OCI-M2 (cell line): ENCODE measurements at regions not wholly inside any gene's neighbourhood (a gene's known extent, or its start where the extent isn't known, plus 50 kb on each side); places are given as distances from the start of the nearest gene placed in this dataset.
A peak's percentile ranks its signal among the peaks of the same experiment; 100 is the strongest.
"Not testable (repeated sequence)": the region's sequence is repeated elsewhere in the genome, so short reads cannot be mapped to it uniquely, and the experiment has no call there.

Experiments used
- DNase-seq: peaks from one replicate; lab custom pipeline; 2025; ENCODE audit not compliant: unreplicated experiment; lab: John Stamatoyannopoulos, UW

DNA sequence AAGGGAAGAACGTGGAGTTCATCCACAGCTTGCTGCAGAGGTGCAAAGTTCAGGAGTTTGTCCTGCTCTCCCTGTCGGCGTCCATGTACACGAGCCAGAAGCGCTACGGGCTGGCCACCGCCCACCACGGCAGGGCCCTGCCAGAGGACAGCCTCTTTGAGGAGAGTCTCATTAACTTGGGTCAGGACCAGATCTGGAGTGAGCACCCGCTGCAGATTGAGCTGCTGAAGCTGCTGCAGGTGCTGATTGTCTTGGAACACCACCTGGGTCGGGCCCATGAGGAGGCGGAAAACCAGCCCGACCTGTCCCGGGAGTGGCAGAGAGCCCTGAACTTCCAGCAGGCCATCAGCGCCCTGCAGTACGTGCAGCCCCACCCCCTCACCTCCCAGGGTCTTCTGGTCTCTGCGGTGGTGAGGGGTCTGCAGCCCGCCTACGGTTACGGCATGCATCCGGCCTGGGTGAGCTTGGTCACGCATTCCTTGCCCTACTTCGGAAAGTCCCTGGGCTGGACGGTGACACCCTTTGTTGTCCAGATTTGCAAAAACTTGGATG is 73.8 kb upstream of the MORC3 start:
- no peak for DNase-seq

DNA sequence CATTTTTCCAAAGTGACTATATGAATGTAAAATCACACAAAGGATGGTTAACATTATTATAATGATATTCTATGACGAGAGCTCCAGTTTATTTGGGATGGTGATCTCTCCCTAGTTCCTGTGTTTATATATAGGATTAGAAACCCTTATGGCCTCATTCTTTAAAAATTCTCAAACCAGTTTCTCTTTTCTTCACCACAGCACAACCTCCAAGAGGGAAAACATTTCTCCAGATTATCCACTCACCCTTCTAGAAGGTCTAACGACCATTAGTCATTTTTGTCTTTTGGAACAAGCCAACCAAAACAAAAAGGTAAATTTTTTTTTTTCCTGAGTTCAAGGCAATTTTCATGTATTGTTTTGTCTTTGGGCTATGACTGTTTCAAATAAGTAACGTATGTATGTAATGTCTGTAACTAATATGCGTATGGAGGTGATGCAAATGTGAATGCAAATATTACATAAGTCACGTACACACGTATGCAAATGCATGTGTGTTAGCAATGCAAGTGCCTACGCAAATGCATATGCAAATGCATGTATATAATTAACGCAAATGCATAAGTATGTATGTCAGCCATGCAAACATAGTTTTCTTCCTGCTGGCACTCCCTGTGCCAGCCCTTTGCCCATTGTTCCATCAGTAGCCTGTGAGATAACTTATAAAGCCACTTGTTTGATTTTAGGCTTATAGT is 72.5 kb upstream of the MORC3 start:
- no peak for DNase-seq

DNA sequence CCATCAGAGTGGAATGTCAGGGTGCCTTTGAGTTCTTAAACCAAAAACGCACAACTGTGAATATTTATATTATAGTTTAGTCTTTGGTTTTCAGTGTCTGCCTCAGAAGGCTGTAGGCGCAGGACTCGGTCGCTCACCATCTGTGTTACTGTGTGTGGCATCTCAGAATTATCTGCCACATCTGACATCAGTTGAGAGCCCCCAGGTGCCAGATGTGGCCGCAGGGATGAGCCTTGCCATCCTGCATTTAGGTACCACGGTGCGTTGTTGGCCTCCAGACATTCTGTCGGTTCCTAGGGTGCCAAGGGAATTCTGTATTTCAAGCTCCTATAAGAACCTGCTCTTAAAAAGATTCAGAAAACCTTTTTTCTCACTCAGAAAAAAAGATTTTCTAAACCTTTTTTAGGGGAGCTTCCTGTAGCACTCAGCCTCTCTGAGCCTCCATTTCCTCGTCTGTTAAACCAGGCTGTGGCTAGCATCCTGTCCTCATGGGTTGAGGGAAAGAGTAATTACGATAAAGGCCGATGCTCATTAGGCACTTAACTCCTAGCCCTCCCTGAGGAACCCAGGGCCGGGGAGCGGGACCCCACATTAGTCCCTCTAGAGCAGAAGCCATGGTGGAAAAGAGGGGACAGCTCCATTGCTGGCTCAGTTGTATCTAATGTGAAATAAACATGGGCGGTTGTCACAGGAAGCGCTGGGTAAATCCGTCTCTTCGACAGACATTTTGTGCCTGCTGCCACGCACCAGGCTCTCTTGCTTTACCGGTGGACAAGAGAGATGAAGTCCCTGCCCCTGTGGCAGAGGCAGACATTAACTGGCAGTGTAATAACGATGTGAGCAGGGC is 70.2 kb upstream of the MORC3 start:
- no peak for DNase-seq

DNA sequence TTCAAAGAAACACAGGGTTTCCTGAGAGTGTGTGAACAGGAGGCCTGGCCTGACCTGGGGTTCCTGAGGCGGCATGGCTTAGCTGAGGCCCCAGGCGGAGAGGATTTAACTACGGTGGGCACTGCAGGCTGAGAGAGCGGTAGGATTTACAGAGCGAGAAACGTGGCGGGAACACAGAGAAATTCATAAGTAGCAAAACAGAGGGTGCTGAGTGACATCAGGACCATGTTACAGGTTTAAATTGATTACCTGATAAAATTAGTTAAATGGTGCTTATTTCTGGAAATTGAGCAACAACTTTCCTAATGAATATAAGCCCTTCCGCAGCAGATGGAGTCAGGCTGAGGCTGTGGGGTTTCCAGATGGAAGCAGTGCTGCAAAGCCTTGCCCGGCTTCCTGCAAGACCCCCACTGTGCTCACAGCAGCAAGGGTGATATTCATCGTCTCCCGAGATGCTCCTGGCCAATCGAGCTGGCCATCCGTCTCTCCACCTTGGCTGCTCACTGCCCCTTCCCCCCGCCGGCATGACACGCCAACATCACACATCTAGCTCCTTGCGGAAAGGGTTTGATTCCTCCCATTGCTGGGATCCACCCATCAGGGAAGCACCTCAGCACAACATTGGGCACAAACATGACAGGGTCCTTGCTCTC is 69.4 kb upstream of the MORC3 start:
- DNase-seq = no peak

DNA sequence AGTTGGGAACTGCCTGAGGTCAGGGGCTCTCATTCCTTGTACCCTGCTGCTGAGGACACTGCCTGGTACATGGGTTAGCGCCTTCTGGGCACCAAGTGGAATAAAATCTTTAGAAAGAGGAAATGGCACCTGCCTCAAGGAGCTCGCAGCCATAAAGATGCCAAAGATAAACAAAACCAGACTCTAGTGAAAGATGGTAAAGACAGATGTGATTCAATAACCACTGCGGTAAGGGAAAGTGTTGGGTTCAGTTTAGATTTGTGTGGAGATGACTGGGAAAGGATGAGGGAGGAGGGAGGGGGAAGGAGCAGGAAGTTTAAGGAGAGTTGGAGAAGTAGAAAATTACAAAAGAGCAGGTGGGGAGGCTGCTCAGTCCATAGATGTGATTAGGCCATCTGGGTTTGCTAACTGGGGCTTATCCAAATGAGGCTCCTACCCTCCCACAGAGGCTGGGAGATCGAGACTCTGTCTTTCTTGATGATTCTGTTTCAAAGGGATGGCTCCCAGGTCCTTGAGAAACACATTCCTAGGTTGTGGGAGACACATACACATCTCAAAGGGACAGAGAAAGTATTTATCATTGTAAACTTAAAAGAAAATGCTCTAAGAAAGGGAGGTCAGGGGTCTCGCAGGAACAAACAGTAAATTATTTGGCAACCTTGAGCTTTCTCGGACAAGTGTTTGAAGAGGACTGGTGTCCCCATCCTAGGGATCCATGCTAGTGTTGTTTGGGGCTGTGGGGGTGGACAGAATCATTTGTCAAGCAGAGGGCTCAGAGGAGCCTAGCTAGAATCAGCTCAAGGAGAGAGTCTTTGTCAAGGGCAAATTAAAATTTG is 65.7 kb upstream of the MORC3 start:
- no peak for DNase-seq

DNA sequence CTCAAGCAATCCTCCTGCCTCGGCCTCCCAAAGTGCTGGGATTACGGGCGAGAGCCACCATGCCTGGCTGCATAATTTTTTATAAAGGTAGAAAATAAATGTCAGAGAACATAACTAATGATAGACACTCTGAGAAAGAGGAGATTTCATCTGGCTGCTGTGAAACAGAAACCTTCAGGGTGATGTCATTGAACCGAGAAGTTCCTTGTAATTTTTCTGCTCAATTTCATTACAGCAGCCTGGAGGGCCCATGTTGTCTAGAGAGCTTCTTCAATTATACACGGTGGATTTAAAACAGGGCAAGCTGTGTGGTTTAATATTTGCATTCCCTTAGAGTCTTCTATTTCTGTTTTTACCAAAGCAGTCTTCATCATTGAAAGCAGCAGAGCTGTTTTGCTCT is 64.3 kb upstream of the MORC3 start:
- no peak for DNase-seq

DNA sequence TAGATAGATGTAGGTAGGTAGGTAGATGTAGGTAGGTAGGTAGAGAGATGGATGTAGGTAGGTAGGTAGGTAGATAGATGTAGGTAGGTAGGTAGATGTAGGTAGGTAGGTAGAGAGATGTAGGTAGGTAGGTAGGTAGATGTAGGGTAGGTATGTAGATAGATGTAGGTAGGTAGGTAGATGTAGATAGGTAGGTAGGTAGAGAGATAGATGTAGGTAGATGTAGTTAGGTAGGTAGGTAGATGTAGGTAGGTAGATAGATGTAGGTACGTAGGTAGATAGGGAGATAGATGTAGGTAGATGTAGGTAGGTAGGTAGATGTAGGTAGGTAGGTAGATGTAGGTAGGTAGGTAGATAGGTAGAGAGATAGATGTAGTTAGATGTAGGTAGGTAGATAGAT is 62.3 kb upstream of the MORC3 start:
- no peak for DNase-seq

DNA sequence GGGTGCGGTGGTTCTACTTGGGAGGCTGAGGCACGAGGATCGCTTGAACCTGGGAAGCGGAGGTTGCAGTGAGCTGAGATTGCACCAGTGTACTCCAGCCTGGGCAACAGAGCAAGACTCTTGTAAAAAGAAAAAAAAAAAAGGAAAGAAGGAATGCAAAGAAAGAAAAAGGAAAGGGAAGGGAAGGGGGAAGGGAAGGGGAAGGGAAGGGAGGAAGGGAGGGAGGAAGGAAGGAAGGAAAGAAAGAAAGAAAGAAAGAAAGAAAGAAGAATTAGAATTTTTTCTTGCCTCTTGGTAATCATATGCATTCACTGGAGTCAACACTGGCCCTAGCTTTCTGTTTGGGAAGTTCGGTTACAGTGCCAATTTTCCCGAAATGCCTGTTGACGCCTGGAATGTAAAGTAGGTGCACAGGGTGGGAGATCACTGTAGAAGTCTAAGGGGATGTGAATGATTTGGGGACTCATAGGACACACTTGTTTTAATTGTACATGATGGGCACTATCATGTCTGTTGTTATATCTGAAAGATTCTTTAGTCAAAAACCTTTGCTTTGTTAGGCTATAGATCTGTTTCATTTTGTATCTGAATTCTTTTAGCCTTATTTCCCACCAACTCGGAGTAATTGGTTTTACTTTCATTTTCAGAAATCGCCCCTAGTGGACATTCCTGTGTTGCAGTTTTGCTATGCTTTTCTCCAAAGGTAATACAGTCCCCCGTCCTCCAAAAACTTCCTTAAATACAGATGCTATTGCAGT is 59.8 kb upstream of the MORC3 start:
- peak; percentile 55 for DNase-seq

DNA sequence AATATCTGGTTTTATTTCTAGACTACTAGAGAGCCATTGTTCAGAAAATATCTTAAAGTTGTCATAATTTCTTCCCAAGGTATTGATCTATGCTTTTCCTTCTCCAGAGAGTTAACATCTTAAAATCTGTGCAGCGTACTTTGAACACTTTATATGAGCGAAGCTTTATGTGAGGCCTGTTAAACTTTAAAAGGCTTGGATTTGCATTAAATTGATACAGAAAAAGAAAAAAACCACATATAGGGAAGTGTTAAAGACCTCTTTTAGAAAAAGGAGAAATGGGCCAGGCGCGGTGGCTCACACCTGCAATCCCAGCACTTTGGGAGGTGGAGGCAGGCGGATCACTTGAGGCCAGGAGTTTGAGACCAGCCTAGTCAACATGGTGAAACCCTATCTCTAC is 59.2 kb upstream of the MORC3 start:
- no peak for DNase-seq

DNA sequence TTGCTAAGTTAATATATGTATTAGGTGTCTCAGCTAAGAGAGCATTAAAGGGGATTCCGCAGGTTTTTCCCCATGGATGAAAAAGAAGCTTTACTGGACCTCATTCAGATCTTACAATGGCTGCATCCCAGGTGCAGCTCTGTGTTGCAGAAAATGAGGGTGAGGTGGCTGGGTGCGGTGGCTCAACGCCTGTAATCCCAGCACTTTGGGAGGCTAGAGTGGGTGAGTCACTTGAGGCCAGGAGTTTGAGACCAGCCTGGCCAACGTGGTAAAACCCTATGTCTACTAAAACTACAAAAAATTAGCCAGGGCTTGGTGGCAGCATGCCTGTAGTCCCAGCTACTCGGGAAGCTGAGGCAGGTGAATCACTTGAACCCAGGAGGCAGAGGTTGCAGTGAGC is 58.5 kb upstream of the MORC3 start:
- DNase-seq = no peak

DNA sequence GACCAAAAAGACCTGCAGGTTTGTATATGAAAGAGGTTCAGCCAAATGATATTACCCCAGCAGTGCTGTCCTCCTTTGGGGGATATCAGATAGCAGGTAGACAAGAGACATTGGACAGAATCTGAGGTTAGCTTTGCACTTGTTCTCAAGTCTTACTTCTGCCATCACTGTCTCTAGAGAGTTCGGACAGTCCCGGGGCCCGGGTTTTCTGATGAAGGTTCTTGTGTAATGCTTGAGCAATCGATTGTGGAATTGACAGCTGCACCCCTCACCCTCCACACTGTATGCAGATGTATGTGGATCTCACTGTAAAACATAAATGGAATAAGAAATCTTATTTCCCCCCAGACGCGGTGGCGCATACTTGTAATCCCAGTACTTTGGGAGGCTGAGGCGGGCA is 56.2 kb upstream of the MORC3 start:
- no peak for DNase-seq

DNA sequence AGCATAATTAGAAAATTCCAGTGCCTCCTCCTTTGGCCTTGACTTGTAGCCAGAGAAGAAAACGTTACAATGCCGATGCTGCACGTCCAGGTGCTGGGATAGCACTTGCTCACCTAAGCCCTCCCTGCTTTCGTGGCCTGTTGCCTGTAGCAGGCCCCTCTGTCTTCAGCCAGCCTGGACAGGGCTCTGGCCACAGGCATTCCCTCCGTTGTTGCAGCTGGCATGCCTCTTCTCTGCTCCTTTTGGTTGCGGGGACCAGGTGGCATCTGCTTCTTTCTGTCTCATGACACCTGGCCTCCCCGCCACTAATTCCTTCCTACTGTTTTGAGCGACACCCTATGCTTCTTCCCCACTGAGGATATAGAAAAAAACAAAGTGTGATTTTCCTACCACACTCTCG is 54.6 kb upstream of the MORC3 start:
- DNase-seq = no peak

DNA sequence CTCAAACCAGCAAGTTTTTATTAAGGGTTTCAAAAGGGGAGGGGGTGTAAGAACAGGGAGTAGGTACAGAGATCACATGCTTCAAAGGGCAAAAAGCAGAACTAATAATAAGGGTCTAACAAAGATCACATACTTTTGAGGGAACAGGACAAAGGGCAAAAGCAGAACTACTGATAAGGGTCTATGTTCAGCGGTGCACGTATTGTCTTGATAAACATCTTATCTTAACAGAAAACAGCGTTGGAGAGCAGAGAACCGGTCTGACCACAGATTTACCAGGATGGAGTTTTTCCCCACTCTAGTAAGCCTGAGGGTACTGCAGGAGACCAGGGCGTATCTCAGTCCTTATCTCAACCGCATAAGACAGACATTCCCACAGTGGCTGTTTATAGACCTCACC is 52.2 kb upstream of the MORC3 start:
- not testable (repeated sequence) for DNase-seq

DNA sequence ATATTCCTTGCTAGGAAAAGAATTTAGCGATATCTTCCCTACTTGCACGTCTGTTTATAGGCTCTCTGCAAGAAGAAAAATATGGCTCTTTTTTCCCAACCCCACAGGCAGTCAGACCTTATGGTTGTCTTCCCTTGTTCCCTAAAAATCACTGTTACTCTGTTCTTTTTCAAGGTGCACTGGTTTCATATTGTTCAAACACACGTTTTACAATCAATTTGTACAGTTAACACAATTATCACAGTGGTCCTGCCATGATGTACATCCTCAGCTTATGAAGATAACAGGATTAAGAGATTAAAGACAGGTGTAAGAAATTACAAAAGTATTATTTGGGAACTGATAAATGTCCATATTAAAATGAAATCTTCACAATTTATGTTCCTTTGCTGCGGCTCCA is 51.7 kb upstream of the MORC3 start:
- DNase-seq = not testable (repeated sequence)
